CD14-positive monocyte (primary cell): ENCODE measurements at regions not wholly inside any gene's neighbourhood (a gene's known extent, or its start where the extent isn't known, plus 50 kb on each side); places are given as distances from the start of the nearest gene placed in this dataset.

Experiments
- DNase-seq, 3 donors: peaks; one replicate each; pipeline ENCODE4 v3.0.0-alpha.2; 2011 to 2022
- H2AFZ ChIP-seq: 2 replicates; pipeline ENCODE4 v1.6.0; 2012; ENCODE audit warnings: mild to moderate bottlenecking, low read depth, low read length, inconsistent platforms; ENCODE audit not compliant: insufficient read depth, poor library complexity, severe bottlenecking
- H3K27ac ChIP-seq, 2 donors: 1 replicate in 1 of 2; 2 replicates in 1 of 2; pipeline ENCODE4 v1.5.1; 2012 to 2013; ENCODE audit warnings: low read length in 2 of 2, control low read depth in 1 of 2, inconsistent platforms in 1 of 2, low read depth in 1 of 2, mild to moderate bottlenecking in 1 of 2
- H3K27me3 ChIP-seq, 2 donors: one replicate each; pipeline versions ENCODE4 v1.6.0 to v1.6.1; 2011 to 2013; ENCODE audit warnings: low read length in 2 of 2; ENCODE audit not compliant: control insufficient read depth in 2 of 2, insufficient read depth in 2 of 2
- H3K36me3 ChIP-seq, 2 donors: replicated peaks in 1 of 2; 1 replicate in 1 of 2; 2 replicates in 1 of 2; pipeline versions ENCODE4 v1.5.1 to v1.6.1; 2012 to 2013; ENCODE audit warnings: low read length in 2 of 2, control low read depth in 1 of 2, inconsistent platforms in 1 of 2, mild to moderate bottlenecking in 1 of 2; ENCODE audit not compliant: insufficient read depth in 2 of 2, control insufficient read depth in 1 of 2
- H3K4me1 ChIP-seq, 2 donors: 1 replicate in 1 of 2; 2 replicates in 1 of 2; pipeline versions ENCODE4 v1.5.1 to v1.6.1; 2012 to 2013; ENCODE audit warnings: low read length in 2 of 2, control low read depth in 1 of 2, inconsistent platforms in 1 of 2, mild to moderate bottlenecking in 1 of 2, moderate library complexity in 1 of 2; ENCODE audit not compliant: insufficient read depth in 2 of 2, control insufficient read depth in 1 of 2
- H3K4me2 ChIP-seq: replicated peaks from 2 replicates; pipeline ENCODE3; 2012; ENCODE audit warnings: low read length, moderate library complexity, mild to moderate bottlenecking; ENCODE audit not compliant: poor library complexity, severe bottlenecking; ENCODE audit errors: extremely low read depth
- H3K4me3 ChIP-seq, 3 experiments: fragments of 200-600 bp in 1 of 3; sonication (generic) in 1 of 3; replicated peaks in 1 of 3; 1 replicate in 2 of 3; 2 replicates in 1 of 3; pipeline ENCODE4 v1.5.1; 2011 to 2013; ENCODE audit warnings: low read length in 3 of 3, mild to moderate bottlenecking in 3 of 3, control low read depth in 2 of 3, low read depth in 2 of 3, inconsistent platforms in 1 of 3, moderate library complexity in 1 of 3
- H3K79me2 ChIP-seq: 2 replicates; pipeline ENCODE4 v1.6.0; 2012; ENCODE audit warnings: mild to moderate bottlenecking, control low read depth, inconsistent platforms, low read length, moderate library complexity; ENCODE audit not compliant: insufficient read depth
- H3K9ac ChIP-seq: 2 replicates; pipeline ENCODE4 v1.6.0; 2017; ENCODE audit warnings: low read length, mild to moderate bottlenecking; ENCODE audit not compliant: insufficient read depth, poor library complexity, severe bottlenecking
- H3K9me3 ChIP-seq, 2 donors: replicated peaks in 1 of 2; 1 replicate in 1 of 2; 2 replicates in 1 of 2; pipeline versions ENCODE4 v1.5.1 to v1.6.1; 2012 to 2013; ENCODE audit warnings: low read length in 2 of 2, control low read depth in 1 of 2; ENCODE audit not compliant: control insufficient read depth in 1 of 2, insufficient read depth in 1 of 2
- H4K20me1 ChIP-seq: 2 replicates; pipeline ENCODE4 v1.6.0; 2012; ENCODE audit warnings: mild to moderate bottlenecking, low read length, control low read depth, moderate library complexity; ENCODE audit not compliant: insufficient read depth
- H3K27ac Mint-ChIP-seq, 7 donors: one replicate each; pipeline ENCODE4 v1.8.0; 2020; ENCODE audit warnings: mild to moderate bottlenecking in 7 of 7, mixed read lengths in 7 of 7, moderate library complexity in 6 of 7, inconsistent platforms in 2 of 7
- H3K27me3 Mint-ChIP-seq, 3 donors: one replicate each; pipeline ENCODE4 v1.8.0; 2021 to 2022; ENCODE audit warnings: low read depth in 3 of 3, mild to moderate bottlenecking in 3 of 3, mixed read lengths in 3 of 3, moderate library complexity in 3 of 3, inconsistent platforms in 1 of 3
- H3K36me3 Mint-ChIP-seq, 2 donors: one replicate each; pipeline ENCODE4 v1.8.0; 2020; ENCODE audit warnings: mixed read lengths in 2 of 2, inconsistent platforms in 1 of 2, mild to moderate bottlenecking in 1 of 2
- H3K4me1 Mint-ChIP-seq: one replicate; pipeline ENCODE4 v1.8.0; 2020; ENCODE audit warnings: mild to moderate bottlenecking, mixed read lengths
- H3K4me3 Mint-ChIP-seq, 2 donors: one replicate each; pipeline ENCODE4 v1.8.0; 2020; ENCODE audit warnings: mild to moderate bottlenecking in 2 of 2, mixed read lengths in 2 of 2, moderate library complexity in 1 of 2
- H3K9me3 Mint-ChIP-seq, 7 donors: one replicate each; pipeline ENCODE4 v1.8.0; 2020 to 2022; ENCODE audit warnings: mixed read lengths in 7 of 7, mild to moderate bottlenecking in 6 of 7, moderate library complexity in 6 of 7, inconsistent platforms in 2 of 7
- WGBS: methylation state at CpG from one replicate; pipeline ENCODE4 v1.1.5; 2013; ENCODE audit warnings: missing lambda C conversion rate; ENCODE audit not compliant: insufficient coverage; 5-methylcytosine and 5-hydroxymethylcytosine counted together
- intact Hi-C, 2 donors: fragments of 100-400 bp; cut with micrococcal nuclease; formaldehyde crosslinking; loops; one replicate each; pipeline versions ENCODE4 v1.15.0 to v1.15.1; 2023
- TF ChIP-seq, protein P1 (sequence below): fragments of 200-600 bp; IDR thresholded peaks from one replicate; pipeline ENCODE4 v1.8.0; 2022; ENCODE audit warnings: antibody characterized with exemption, mild to moderate bottlenecking

GRCh38 chr6:76862936-76863335 is 600.4 kb downstream of the HTR1B start:
- H3K9me3 Mint-ChIP-seq: peaks cover 0 to 4% (median 2%) of the 10 kb centered on the region in 7 donors
- Histone ChIP-seq H3K36me3 (no peaks in the 10 kb centered on the region), H3K79me2 (no peaks in the 10 kb centered on the region), H3K4me2 (no peak overlapping the region), H3K27ac (no peak overlapping the region), H3K27me3 (no peaks in the 10 kb centered on the region), H3K4me3 (no peak overlapping the region), H3K9me3 (no peaks in the 10 kb centered on the region), H3K9ac (no peak overlapping the region), H2AFZ (no peak overlapping the region), H4K20me1 (no peaks in the 10 kb centered on the region), H3K4me1 (no peaks in the 10 kb centered on the region)
- H3K27me3 Mint-ChIP-seq: peaks cover 0 to 1% (median 0%) of the 10 kb centered on the region in 3 donors
- no peak overlapping the region for H3K27ac Mint-ChIP-seq
- H3K4me1 Mint-ChIP-seq: no peaks in the 10 kb centered on the region
- TF ChIP-seq, protein P1, sequence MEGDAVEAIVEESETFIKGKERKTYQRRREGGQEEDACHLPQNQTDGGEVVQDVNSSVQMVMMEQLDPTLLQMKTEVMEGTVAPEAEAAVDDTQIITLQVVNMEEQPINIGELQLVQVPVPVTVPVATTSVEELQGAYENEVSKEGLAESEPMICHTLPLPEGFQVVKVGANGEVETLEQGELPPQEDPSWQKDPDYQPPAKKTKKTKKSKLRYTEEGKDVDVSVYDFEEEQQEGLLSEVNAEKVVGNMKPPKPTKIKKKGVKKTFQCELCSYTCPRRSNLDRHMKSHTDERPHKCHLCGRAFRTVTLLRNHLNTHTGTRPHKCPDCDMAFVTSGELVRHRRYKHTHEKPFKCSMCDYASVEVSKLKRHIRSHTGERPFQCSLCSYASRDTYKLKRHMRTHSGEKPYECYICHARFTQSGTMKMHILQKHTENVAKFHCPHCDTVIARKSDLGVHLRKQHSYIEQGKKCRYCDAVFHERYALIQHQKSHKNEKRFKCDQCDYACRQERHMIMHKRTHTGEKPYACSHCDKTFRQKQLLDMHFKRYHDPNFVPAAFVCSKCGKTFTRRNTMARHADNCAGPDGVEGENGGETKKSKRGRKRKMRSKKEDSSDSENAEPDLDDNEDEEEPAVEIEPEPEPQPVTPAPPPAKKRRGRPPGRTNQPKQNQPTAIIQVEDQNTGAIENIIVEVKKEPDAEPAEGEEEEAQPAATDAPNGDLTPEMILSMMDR: no peak
- H3K4me3 Mint-ChIP-seq: no peak overlapping the region
- intact Hi-C loops: no loop called here
- H3K36me3 Mint-ChIP-seq: no peaks in the 10 kb centered on the region
- WGBS: no CpG with 5 or more reads among the region's 1 CpG
- no peak for DNase-seq

DNA sequence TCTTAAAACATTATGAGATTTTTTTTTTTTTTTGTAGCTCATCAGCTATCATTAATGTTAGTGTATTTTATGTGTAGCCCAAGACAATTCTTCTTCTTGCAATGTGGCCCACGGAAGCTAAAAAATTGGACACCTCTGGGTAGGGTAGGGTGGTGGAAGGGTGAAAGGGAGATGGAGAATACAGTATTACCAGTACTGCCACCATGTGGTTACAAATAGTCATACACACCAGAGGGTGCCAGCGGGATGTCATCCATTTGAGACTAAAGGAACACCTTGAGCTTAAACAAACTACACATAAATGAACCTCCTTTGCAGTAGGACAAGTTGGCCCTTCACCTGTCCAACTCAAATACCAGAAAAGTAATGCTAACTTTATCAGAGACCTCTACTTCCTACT is 601.9 kb downstream of the HTR1B start:
- no peaks in the 10 kb centered on the region for H3K27me3 ChIP-seq
- H3K4me2 ChIP-seq: no peak overlapping the region
- Mint-ChIP-seq H3K36me3 (no peaks in the 10 kb centered on the region), H3K4me3 (no peak overlapping the region), H3K4me1 (no peaks in the 10 kb centered on the region), H3K27ac (no peak overlapping the region), H3K27me3 (peaks cover 0 to 3% (median 0%) of the 10 kb centered on the region in 3 donors), H3K9me3 (peaks cover 0 to under 1% (median 0%) of the 10 kb centered on the region in 7 donors)
- no peaks in the 10 kb centered on the region for H3K4me1 ChIP-seq
- no peak overlapping the region for H3K9ac ChIP-seq
- no peaks in the 10 kb centered on the region for H3K79me2 ChIP-seq
- H3K9me3 ChIP-seq: no peaks in the 10 kb centered on the region
- H4K20me1 ChIP-seq: no peaks in the 10 kb centered on the region
- WGBS: 38% methylated on average over 1 of the region's 2 CpGs
- no peak for DNase-seq
- intact Hi-C loops: no loop called here
- H3K36me3 ChIP-seq: no peaks in the 10 kb centered on the region
- H2AFZ ChIP-seq: no peak overlapping the region
- no peak overlapping the region for H3K4me3 ChIP-seq
- TF ChIP-seq, protein P1: no peak
- no peak overlapping the region for H3K27ac ChIP-seq
